ENCODE measurements at regions not wholly inside any gene's neighbourhood (a gene's known extent, or its start where the extent isn't known, plus 50 kb on each side); places are given as distances from the start of the nearest gene placed in this dataset.

DNA sequence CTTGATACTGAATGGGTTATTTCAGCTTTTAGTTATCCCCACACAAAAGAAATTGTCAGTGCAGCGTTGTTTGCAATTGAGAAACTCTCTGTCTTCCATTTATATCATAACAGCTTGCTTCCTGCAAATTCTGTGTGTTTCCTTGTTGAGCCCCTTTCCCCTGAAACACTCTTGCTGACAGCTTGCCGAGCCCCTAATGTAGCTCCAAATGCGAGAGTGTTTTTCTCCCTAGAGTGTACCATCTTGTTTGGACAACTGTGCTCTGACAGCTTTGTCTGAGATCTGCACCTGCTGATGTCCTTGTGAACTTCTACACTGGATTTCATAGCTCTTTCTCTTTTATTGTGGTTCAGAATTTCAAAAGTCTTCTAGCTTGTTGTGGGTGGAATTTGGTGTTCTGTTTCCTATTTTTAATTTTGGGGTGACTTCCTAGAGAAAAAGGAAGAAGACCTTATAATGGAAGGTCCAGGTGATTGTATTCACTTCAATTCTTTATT lies 343.5 kb downstream of the PDCD6IP start:
- Histone ChIP-seq H3K4me3 (ENCODE audit: low read length) (no peak overlapping the region), H4K20me1 (ENCODE audit: insufficient read depth, low read length) (no peaks in the 10 kb centered on the region), H3K4me2 (ENCODE audit: low read length) (no peak overlapping the region), H3K27me3 (ENCODE audit: low read depth, low read length) (no peaks in the 10 kb centered on the region), H3K9me3 (ENCODE audit: insufficient read depth, low read length) (no peaks in the 10 kb centered on the region), H3K27ac (ENCODE audit: low read length) (no peak overlapping the region), H2AFZ (ENCODE audit: low read depth, low read length) (no peak overlapping the region), H3K79me2 (ENCODE audit: low read length) (no peaks in the 10 kb centered on the region), H3K4me1 (ENCODE audit: low read length) (peaks cover 9% of the 10 kb centered on the region), H3K9ac (ENCODE audit: low read length) (no peak overlapping the region), H3K36me3 (replicated peaks; ENCODE audit: low read depth, low read length) (no peaks in the 10 kb centered on the region)
- TF ChIP-seq, protein P1, sequence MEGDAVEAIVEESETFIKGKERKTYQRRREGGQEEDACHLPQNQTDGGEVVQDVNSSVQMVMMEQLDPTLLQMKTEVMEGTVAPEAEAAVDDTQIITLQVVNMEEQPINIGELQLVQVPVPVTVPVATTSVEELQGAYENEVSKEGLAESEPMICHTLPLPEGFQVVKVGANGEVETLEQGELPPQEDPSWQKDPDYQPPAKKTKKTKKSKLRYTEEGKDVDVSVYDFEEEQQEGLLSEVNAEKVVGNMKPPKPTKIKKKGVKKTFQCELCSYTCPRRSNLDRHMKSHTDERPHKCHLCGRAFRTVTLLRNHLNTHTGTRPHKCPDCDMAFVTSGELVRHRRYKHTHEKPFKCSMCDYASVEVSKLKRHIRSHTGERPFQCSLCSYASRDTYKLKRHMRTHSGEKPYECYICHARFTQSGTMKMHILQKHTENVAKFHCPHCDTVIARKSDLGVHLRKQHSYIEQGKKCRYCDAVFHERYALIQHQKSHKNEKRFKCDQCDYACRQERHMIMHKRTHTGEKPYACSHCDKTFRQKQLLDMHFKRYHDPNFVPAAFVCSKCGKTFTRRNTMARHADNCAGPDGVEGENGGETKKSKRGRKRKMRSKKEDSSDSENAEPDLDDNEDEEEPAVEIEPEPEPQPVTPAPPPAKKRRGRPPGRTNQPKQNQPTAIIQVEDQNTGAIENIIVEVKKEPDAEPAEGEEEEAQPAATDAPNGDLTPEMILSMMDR (IDR thresholded peaks at IDR 0.05; ENCODE audit: low read depth, low read length) = no peak
- TF ChIP-seq EZH2phosphoT487 (IDR thresholded peaks at IDR 0.05; ENCODE audit: low read depth) = no peak

DNA sequence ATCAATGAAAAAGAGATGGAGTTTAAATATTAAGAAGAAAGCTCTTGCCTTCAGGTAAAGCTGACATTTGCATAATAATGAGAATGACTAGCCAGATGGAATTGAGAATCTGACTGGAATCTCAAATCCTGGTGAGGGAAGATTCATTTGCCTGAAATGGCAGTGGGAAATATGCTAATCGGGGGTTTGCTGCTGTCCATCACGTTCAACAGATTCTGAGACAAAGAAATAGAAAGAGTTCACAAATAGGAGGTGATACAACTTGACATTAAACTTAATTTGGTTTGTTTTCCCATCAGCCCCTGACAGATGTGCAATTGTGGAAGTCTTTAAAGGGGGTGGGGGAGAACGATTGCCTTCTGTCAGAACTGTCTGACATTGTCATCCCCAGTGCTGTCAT lies 347.4 kb downstream of the PDCD6IP start:
- peaks cover 16% of the 10 kb centered on the region for H3K4me1 ChIP-seq (ENCODE audit: low read length)
- TF ChIP-seq, protein P1 (IDR thresholded peaks at IDR 0.05; ENCODE audit: low read depth, low read length) = no peak
- no peak for TF ChIP-seq EZH2phosphoT487 (IDR thresholded peaks at IDR 0.05; ENCODE audit: low read depth)
- H2AFZ ChIP-seq (ENCODE audit: low read depth, low read length) = no peak overlapping the region
- no peaks in the 10 kb centered on the region for H3K36me3 ChIP-seq (replicated peaks; ENCODE audit: low read depth, low read length)
- no peak overlapping the region for H3K4me3 ChIP-seq (ENCODE audit: low read length)
- H3K9me3 ChIP-seq (ENCODE audit: insufficient read depth, low read length) = no peaks in the 10 kb centered on the region
- no peaks in the 10 kb centered on the region for H3K79me2 ChIP-seq (ENCODE audit: low read length)
- no peaks in the 10 kb centered on the region for H3K27me3 ChIP-seq (ENCODE audit: low read depth, low read length)
- H3K9ac ChIP-seq (ENCODE audit: low read length) = no peak overlapping the region
- no peak overlapping the region for H3K27ac ChIP-seq (ENCODE audit: low read length)
- H3K4me2 ChIP-seq (ENCODE audit: low read length) = no peak overlapping the region
- no peaks in the 10 kb centered on the region for H4K20me1 ChIP-seq (ENCODE audit: insufficient read depth, low read length)

- Histone ChIP-seq H3K79me2 (ENCODE audit: low read length) (no peaks in the 10 kb centered on the region), H3K4me1 (ENCODE audit: low read length) (peaks cover 24% of the 10 kb centered on the region), H3K27ac (ENCODE audit: low read length) (no peak overlapping the region), H2AFZ (ENCODE audit: low read depth, low read length) (no peak overlapping the region), H3K4me2 (ENCODE audit: low read length) (no peak overlapping the region), H3K9me3 (ENCODE audit: insufficient read depth, low read length) (no peaks in the 10 kb centered on the region), H3K36me3 (replicated peaks; ENCODE audit: low read depth, low read length) (no peaks in the 10 kb centered on the region), H3K4me3 (ENCODE audit: low read length) (no peak overlapping the region), H3K27me3 (ENCODE audit: low read depth, low read length) (no peaks in the 10 kb centered on the region), H3K9ac (ENCODE audit: low read length) (no peak overlapping the region), H4K20me1 (ENCODE audit: insufficient read depth, low read length) (no peaks in the 10 kb centered on the region)
- TF ChIP-seq, protein P1 (IDR thresholded peaks at IDR 0.05; ENCODE audit: low read depth, low read length) = no peak
- no peak for TF ChIP-seq EZH2phosphoT487 (IDR thresholded peaks at IDR 0.05; ENCODE audit: low read depth)
These were observed 348.2 kb downstream of the PDCD6IP start for GRCh38 chr3:34146596-34146995.

DNA sequence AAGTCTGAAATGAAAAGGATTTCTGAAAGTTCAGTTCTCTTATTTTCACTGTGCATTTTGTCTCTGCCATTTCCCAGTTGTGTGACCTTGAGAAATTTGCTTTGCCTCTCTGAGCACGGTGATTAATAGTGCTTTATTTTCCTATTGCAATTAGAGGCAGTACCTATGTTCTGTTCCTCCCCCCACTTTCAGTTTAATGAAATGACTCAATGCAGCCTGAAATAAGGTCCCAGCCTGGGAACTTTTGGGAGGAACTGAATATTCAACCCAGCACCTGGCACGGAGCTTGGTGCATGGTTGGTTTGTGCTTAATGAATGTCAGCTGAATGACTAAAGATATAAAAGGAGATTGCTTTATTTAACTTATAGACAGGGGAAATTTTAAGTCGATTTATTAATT lies 352.6 kb downstream of the PDCD6IP start:
- TF ChIP-seq EZH2phosphoT487 (IDR thresholded peaks at IDR 0.05; ENCODE audit: low read depth) = no peak
- TF ChIP-seq, protein P1 (IDR thresholded peaks at IDR 0.05; ENCODE audit: low read depth, low read length) = no peak
- H3K36me3 ChIP-seq (replicated peaks; ENCODE audit: low read depth, low read length) = no peaks in the 10 kb centered on the region

More for the DNA sequence above, 352.6 kb downstream of the PDCD6IP start:
- peaks cover 29% of the 10 kb centered on the region for H3K4me1 ChIP-seq (ENCODE audit: low read length)
- H3K79me2 ChIP-seq (ENCODE audit: low read length) = no peaks in the 10 kb centered on the region
- H4K20me1 ChIP-seq (ENCODE audit: insufficient read depth, low read length) = no peaks in the 10 kb centered on the region
- no peaks in the 10 kb centered on the region for H3K9me3 ChIP-seq (ENCODE audit: insufficient read depth, low read length)
- no peak overlapping the region; the same call in 1 of the 2 replicates for H2AFZ ChIP-seq (ENCODE audit: low read depth, low read length)
- peak overlapping the region; percentile 59 for H3K4me2 ChIP-seq (ENCODE audit: low read length)
- peak overlapping the region; percentile 13; the same call in 1 of the 2 replicates for H3K27ac ChIP-seq (ENCODE audit: low read length)
- peak overlapping the region; percentile 1; the same call in 1 of the 2 replicates for H3K9ac ChIP-seq (ENCODE audit: low read length)
- H3K4me3 ChIP-seq (ENCODE audit: low read length) = peak overlapping the region; percentile 13; the same call in 1 of the 2 replicates
- H3K27me3 ChIP-seq (ENCODE audit: low read depth, low read length) = no peaks in the 10 kb centered on the region
